Endothelial cell of umbilical vein (primary cell): ENCODE measurements at regions not wholly inside any gene's neighbourhood (a gene's known extent, or its start where the extent isn't known, plus 50 kb on each side); places are given as distances from the start of the nearest gene placed in this dataset.

ENCODE experiments used
- BruUV-seq: library from RNA; stranded (reverse); fragments of 400-500 nt; replicated peaks from 2 replicates; lab custom pipeline; 2021; lab: Mats Ljungman, UMichigan
- CTCF ChIA-PET: fragments of 300-600, 350-600 bp; sonication (Branson Sonifier 250); formaldehyde crosslinking; loops from one replicate; lab custom pipeline; 2021; ENCODE audit warnings: antibody characterized with exemption, inconsistent platforms; lab: Charles Lee
- POLR2A ChIA-PET: fragments of 300-600, 350-600 bp; sonication (Branson Sonifier 250); formaldehyde crosslinking; loops from one replicate; lab custom pipeline; 2021; ENCODE audit warnings: antibody characterized with exemption, inconsistent platforms; lab: Charles Lee
- DNase-seq: peaks from one replicate; pipeline ENCODE4 v3.0.0-alpha.2; 2011; ENCODE audit warnings: low read depth, low spot score
- FAIRE-seq: peaks from 2 replicates; lab custom pipeline; 2011; peaks lifted over from hg19 to GRCh38; lab: Jason Lieb, UNC
- H2AFZ ChIP-seq: 2 replicates; pipeline ENCODE4 v1.6.0; 2012; ENCODE audit warnings: low read depth, low read length, control low read depth, inconsistent platforms
- H3K27ac ChIP-seq: 2 replicates; pipeline ENCODE4 v1.5.1; 2011; ENCODE audit warnings: low read depth, mild to moderate bottlenecking, control low read depth, low read length, moderate library complexity; ENCODE audit not compliant: insufficient read depth
- H3K27me3 ChIP-seq, 2 experiments: 2 replicates each; pipeline versions ENCODE4 v1.6.0 to v1.6.1; 2011; ENCODE audit warnings: low read length in 2 of 2, mixed read lengths in 1 of 2; ENCODE audit not compliant: control insufficient read depth in 2 of 2, insufficient read depth in 2 of 2
- H3K36me3 ChIP-seq, 2 experiments: 2 replicates in 1 of 2; 3 replicates in 1 of 2; pipeline ENCODE4 v1.5.1; 2011; ENCODE audit warnings: low read length in 2 of 2, mild to moderate bottlenecking in 1 of 2, moderate library complexity in 1 of 2; ENCODE audit not compliant: control insufficient read depth in 2 of 2, insufficient read depth in 2 of 2; ENCODE audit errors: extremely low read depth in 1 of 2
- H3K4me1 ChIP-seq: 3 replicates; pipeline ENCODE4 v1.5.1; 2011; ENCODE audit warnings: mild to moderate bottlenecking, low read length; ENCODE audit not compliant: control insufficient read depth, insufficient read depth; ENCODE audit errors: extremely low read depth
- H3K4me2 ChIP-seq: 2 replicates; pipeline ENCODE4 v1.6.1; 2011; ENCODE audit warnings: low read length, control low read depth, mixed read lengths; ENCODE audit not compliant: insufficient read depth
- H3K4me3 ChIP-seq, 3 experiments: fragments of 200-600 bp in 1 of 3; sonication (generic), shearing (Covaris generic) in 1 of 3; replicated peaks in 1 of 3; 2 replicates each; pipeline ENCODE4 v1.5.1; 2011 to 2016; ENCODE audit warnings: control low read depth in 3 of 3, low read length in 3 of 3, mild to moderate bottlenecking in 2 of 3, inconsistent platforms in 1 of 3, low read depth in 1 of 3, moderate library complexity in 1 of 3; ENCODE audit not compliant: insufficient read depth in 1 of 3
- H3K79me2 ChIP-seq: 2 replicates; pipeline ENCODE4 v1.6.0; 2012; ENCODE audit warnings: low read length, inconsistent platforms; ENCODE audit not compliant: control insufficient read depth, insufficient read depth
- H3K9ac ChIP-seq: replicated peaks from 2 replicates; pipeline ENCODE3; 2011; ENCODE audit warnings: low read length, control low read depth; ENCODE audit not compliant: insufficient read depth; ENCODE audit errors: extremely low read depth
- H3K9me1 ChIP-seq: replicated peaks from 3 replicates; pipeline ENCODE4 v1.6.0; 2011; ENCODE audit warnings: mild to moderate bottlenecking, low read length; ENCODE audit not compliant: control insufficient read depth, insufficient read depth; ENCODE audit errors: extremely low read depth
- H3K9me3 ChIP-seq: replicated peaks from 2 replicates; pipeline ENCODE4 v1.5.1; 2012; ENCODE audit warnings: low read length, inconsistent platforms; ENCODE audit not compliant: control insufficient read depth, insufficient read depth
- H4K20me1 ChIP-seq: replicated peaks from 2 replicates; pipeline ENCODE3; 2011; ENCODE audit warnings: mild to moderate bottlenecking, low read length; ENCODE audit not compliant: control insufficient read depth, insufficient read depth; ENCODE audit errors: extremely low read depth
- EZH2 ChIP-seq: IDR thresholded peaks from 2 replicates; pipeline ENCODE4 v1.6.1; 2012; ENCODE audit warnings: borderline replicate concordance, low read depth, mild to moderate bottlenecking, moderate library complexity, low read length, inconsistent platforms; ENCODE audit not compliant: severe bottlenecking
- FOS ChIP-seq: IDR thresholded peaks from 2 replicates; pipeline ENCODE4 v1.6.1; 2011; ENCODE audit warnings: mild to moderate bottlenecking, low read length, moderate library complexity, borderline replicate concordance; ENCODE audit not compliant: insufficient read depth
- GATA2 ChIP-seq: IDR thresholded peaks from 2 replicates; pipeline ENCODE4 v1.7.0; 2011; ENCODE audit warnings: low read depth, mild to moderate bottlenecking, moderate library complexity, mixed read lengths, low read length; ENCODE audit not compliant: insufficient read length, insufficient read depth
- JUN ChIP-seq: IDR thresholded peaks from 2 replicates; pipeline ENCODE4 v1.6.1; 2011; ENCODE audit warnings: borderline replicate concordance, low read depth; ENCODE audit not compliant: insufficient read length, insufficient read depth
- MYC ChIP-seq: IDR thresholded peaks from one replicate; pipeline ENCODE4 v1.6.1; 2011; ENCODE audit warnings: mild to moderate bottlenecking, low read depth, low read length
- POLR2A ChIP-seq: IDR thresholded peaks from 2 replicates; pipeline ENCODE4 v1.6.1; 2012; ENCODE audit warnings: low read depth, mild to moderate bottlenecking, control low read depth, low read length
- POLR2AphosphoS5 ChIP-seq: IDR thresholded peaks from 2 replicates; pipeline ENCODE4 v1.6.1; 2012; ENCODE audit warnings: low read depth, mild to moderate bottlenecking, control low read depth, low read length, moderate library complexity; ENCODE audit not compliant: insufficient read depth
- dilution Hi-C: fragments of 300-500 bp; cut with MboI; formaldehyde crosslinking; loops from one replicate; pipeline ENCODE4 v1.15.0; 2019; ENCODE audit warnings: low sequenced_read_pairs; ENCODE audit not compliant: extremely low pct_ligation_motif_present
- intact Hi-C: fragments of 100-400 bp; cut with micrococcal nuclease; formaldehyde crosslinking; loops from one replicate; pipeline ENCODE4 v1.10.0; 2022
- TF ChIP-seq, protein P1 (sequence below), 2 donors: IDR thresholded peaks; 1 replicate in 1 of 2; 2 replicates in 1 of 2; pipeline ENCODE4 v1.5.1; 2011; ENCODE audit warnings: low read length in 2 of 2, mild to moderate bottlenecking in 2 of 2, moderate library complexity in 2 of 2, control low read depth in 1 of 2, inconsistent platforms in 1 of 2, low read depth in 1 of 2; ENCODE audit not compliant: insufficient read depth in 1 of 2; ENCODE audit errors: extremely low read depth in 1 of 2
- TF ChIP-seq, protein P2 (sequence below): IDR thresholded peaks from 2 replicates; pipeline ENCODE4 v1.6.1; 2011; ENCODE audit not compliant: insufficient read depth, insufficient read length

DNA sequence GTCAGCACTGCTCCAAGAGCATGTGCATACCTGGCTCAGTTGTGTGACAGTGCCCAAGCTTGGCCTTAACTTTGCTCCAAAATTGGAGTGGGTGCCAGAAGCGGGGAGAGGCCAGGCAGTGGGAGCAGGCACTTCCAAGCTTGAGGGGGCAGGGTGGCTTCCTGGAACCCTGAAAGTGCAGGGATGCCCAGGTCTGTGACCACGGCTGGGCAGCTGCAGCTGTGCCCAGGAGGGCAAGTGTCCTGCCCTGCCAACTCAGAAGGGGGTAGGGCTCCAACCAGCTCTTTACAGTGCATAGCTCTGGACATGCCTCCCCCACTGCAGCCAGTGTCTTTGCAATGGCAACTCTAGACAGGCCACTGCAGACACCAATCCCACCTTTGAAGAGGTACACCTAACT, 478.6 kb downstream of the OTOL1 start:
- dilution Hi-C loops (no loop called here), intact Hi-C loops (no loop called here)
- no peak for FAIRE-seq
- BruUV-seq: no TSS peak
- Histone ChIP-seq H3K9ac (no peak overlapping the region), H3K79me2 (no peaks in the 10 kb centered on the region), H3K4me2 (no peak overlapping the region), H3K4me3 (no peak overlapping the region), H3K9me1 (no peaks in the 10 kb centered on the region), H4K20me1 (no peaks in the 10 kb centered on the region), H3K27me3 (no peaks in the 10 kb centered on the region), H3K4me1 (no peaks in the 10 kb centered on the region), H3K9me3 (peaks cover 5% of the 10 kb centered on the region), H3K27ac (no peak overlapping the region), H2AFZ (no peak overlapping the region), H3K36me3 (no peaks in the 10 kb centered on the region)
- no peak for TF ChIP-seq JUN
- no peak for TF ChIP-seq FOS
- TF ChIP-seq MYC: no peak
- no peak for TF ChIP-seq POLR2AphosphoS5
- TF ChIP-seq GATA2: no peak
- TF ChIP-seq, protein P1, sequence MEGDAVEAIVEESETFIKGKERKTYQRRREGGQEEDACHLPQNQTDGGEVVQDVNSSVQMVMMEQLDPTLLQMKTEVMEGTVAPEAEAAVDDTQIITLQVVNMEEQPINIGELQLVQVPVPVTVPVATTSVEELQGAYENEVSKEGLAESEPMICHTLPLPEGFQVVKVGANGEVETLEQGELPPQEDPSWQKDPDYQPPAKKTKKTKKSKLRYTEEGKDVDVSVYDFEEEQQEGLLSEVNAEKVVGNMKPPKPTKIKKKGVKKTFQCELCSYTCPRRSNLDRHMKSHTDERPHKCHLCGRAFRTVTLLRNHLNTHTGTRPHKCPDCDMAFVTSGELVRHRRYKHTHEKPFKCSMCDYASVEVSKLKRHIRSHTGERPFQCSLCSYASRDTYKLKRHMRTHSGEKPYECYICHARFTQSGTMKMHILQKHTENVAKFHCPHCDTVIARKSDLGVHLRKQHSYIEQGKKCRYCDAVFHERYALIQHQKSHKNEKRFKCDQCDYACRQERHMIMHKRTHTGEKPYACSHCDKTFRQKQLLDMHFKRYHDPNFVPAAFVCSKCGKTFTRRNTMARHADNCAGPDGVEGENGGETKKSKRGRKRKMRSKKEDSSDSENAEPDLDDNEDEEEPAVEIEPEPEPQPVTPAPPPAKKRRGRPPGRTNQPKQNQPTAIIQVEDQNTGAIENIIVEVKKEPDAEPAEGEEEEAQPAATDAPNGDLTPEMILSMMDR (IDR thresholded peaks at IDR 0.05; ENCODE audit: extremely low read depth in 1 of 2, insufficient read depth in 1 of 2, low read depth in 1 of 2, low read length in 2 of 2): no peak
- TF ChIP-seq EZH2: no peak
- TF ChIP-seq POLR2A: no peak
- TF ChIP-seq, protein P2, sequence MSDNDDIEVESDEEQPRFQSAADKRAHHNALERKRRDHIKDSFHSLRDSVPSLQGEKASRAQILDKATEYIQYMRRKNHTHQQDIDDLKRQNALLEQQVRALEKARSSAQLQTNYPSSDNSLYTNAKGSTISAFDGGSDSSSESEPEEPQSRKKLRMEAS: no peak
- POLR2A ChIA-PET: interaction anchor here (0.5 kb wide), 1 partner anchor 22 kb away, joined by 4 read pairs; no protein-coding TSS in a partner anchor
- CTCF ChIA-PET: no interaction called here
- no peak for DNase-seq
